GM23338 (cell line): ENCODE measurements at regions not wholly inside any gene's neighbourhood (a gene's known extent, or its start where the extent isn't known, plus 50 kb on each side); places are given as distances from the start of the nearest gene placed in this dataset.

Experiments used
- ATAC-seq: fragments of 200-7000 bp; cut with Tn5 transposase; 3 replicates; pipeline ENCODE4 v1.9.1; 2020
- DNase-seq: peaks from one replicate; pipeline ENCODE4 v3.0.0-alpha.2; 2015; ENCODE audit warnings: low spot score
- H2AFZ ChIP-seq: fragments of 200-600 bp; sonication (generic); 2 replicates; pipeline ENCODE4 v1.8.0; 2016; ENCODE audit warnings: antibody characterized with exemption, mild to moderate bottlenecking, moderate library complexity
- H3F3A ChIP-seq: fragments of 200-600 bp; sonication (generic); replicated peaks from 2 replicates; pipeline ENCODE4 v1.8.0; 2017; ENCODE audit warnings: antibody characterized with exemption, mixed run types, low read depth
- H3K27ac ChIP-seq: fragments of 200-600 bp; sonication (generic); 2 replicates; pipeline ENCODE4 v1.6.1; 2016; ENCODE audit warnings: low read depth
- H3K27me3 ChIP-seq: fragments of 200-600 bp; sonication (generic); 2 replicates; pipeline ENCODE4 v1.8.0; 2016; ENCODE audit warnings: mild to moderate bottlenecking, mixed run types, moderate library complexity; ENCODE audit not compliant: insufficient read depth
- H3K36me3 ChIP-seq: fragments of 200-600 bp; sonication (generic); 2 replicates; pipeline ENCODE4 v1.8.0; 2016; ENCODE audit warnings: mild to moderate bottlenecking; ENCODE audit not compliant: insufficient read depth
- H3K4me1 ChIP-seq: fragments of 200-600 bp; sonication (generic); 2 replicates; pipeline ENCODE4 v1.8.0; 2016; ENCODE audit warnings: mild to moderate bottlenecking, moderate library complexity; ENCODE audit not compliant: insufficient read depth
- H3K4me2 ChIP-seq: fragments of 200-600 bp; sonication (generic); 2 replicates; pipeline ENCODE4 v1.7.1; 2017; ENCODE audit warnings: mixed run types
- H3K4me3 ChIP-seq: fragments of 200-600 bp; sonication (generic); 2 replicates; pipeline ENCODE4 v1.6.1; 2016; ENCODE audit warnings: mixed run types
- H3K79me2 ChIP-seq: fragments of 200-600 bp; sonication (generic); replicated peaks from 2 replicates; pipeline ENCODE4 v1.8.0; 2017; ENCODE audit warnings: mild to moderate bottlenecking; ENCODE audit not compliant: insufficient read depth
- H3K9me2 ChIP-seq: fragments of 200-600 bp; sonication (generic); 2 replicates; pipeline ENCODE4 v1.8.0; 2017; ENCODE audit not compliant: insufficient read depth
- H4K20me1 ChIP-seq: fragments of 200-600 bp; sonication (generic); replicated peaks from 2 replicates; pipeline ENCODE4 v1.8.0; 2017; ENCODE audit warnings: mild to moderate bottlenecking; ENCODE audit not compliant: insufficient read depth
- H3K27ac Mint-ChIP-seq: 2 replicates; pipeline ENCODE4 v1.8.0; 2020; ENCODE audit warnings: inconsistent platforms, mild to moderate bottlenecking, moderate library complexity, mixed read lengths
- H3K27me3 Mint-ChIP-seq: 3 replicates; pipeline ENCODE4 v1.8.0; 2022; ENCODE audit warnings: low read depth, mild to moderate bottlenecking, moderate library complexity, mixed read lengths, inconsistent platforms; ENCODE audit not compliant: insufficient read depth, poor library complexity
- H3K36me3 Mint-ChIP-seq: 3 replicates; pipeline ENCODE4 v1.8.0; 2021; ENCODE audit warnings: low read depth, mild to moderate bottlenecking, inconsistent platforms, moderate library complexity, mixed read lengths
- H3K4me1 Mint-ChIP-seq: 3 replicates; pipeline ENCODE4 v1.8.0; 2020; ENCODE audit warnings: mild to moderate bottlenecking, inconsistent platforms, mixed read lengths
- H3K4me3 Mint-ChIP-seq: 3 replicates; pipeline ENCODE4 v1.8.0; 2021; ENCODE audit warnings: moderate library complexity, mild to moderate bottlenecking, inconsistent platforms, mixed read lengths
- H3K9me3 Mint-ChIP-seq: 3 replicates; pipeline ENCODE4 v1.8.0; 2020; ENCODE audit warnings: moderate library complexity, mild to moderate bottlenecking, inconsistent platforms, mixed read lengths
- EZH2phosphoT487 ChIP-seq: fragments of 200-600 bp; sonication (generic); IDR thresholded peaks from one replicate; pipeline ENCODE4 v1.8.1; 2018; ENCODE audit warnings: antibody characterized with exemption; ENCODE audit not compliant: unreplicated experiment
- NANOG ChIP-seq: IDR thresholded peaks from 2 replicates; pipeline ENCODE4 v1.6.1; 2016; ENCODE audit warnings: antibody characterized with exemption, borderline replicate concordance
- STAT1 ChIP-seq: IDR thresholded peaks from one replicate; pipeline ENCODE4 v1.6.1; 2016; ENCODE audit warnings: antibody characterized with exemption; ENCODE audit not compliant: unreplicated experiment
- ZNF114 ChIP-seq: fragments of 250-450 bp; sonication (Bioruptor Pico); IDR thresholded peaks from 2 replicates; pipeline ENCODE4 v1.5.0; 2020; ENCODE audit warnings: mild to moderate bottlenecking, moderate library complexity
- ZNF331 ChIP-seq: fragments of 250-450 bp; sonication (Bioruptor Pico); IDR thresholded peaks from 2 replicates; pipeline ENCODE4 v1.5.0; 2020; ENCODE audit warnings: low read depth, mild to moderate bottlenecking, moderate library complexity
- TF ChIP-seq, protein P1 (sequence below): fragments of 250-450 bp; sonication (Bioruptor Pico); IDR thresholded peaks from 2 replicates; pipeline ENCODE4 v1.5.0; 2020; ENCODE audit warnings: mild to moderate bottlenecking, moderate library complexity
- TF ChIP-seq, protein P2 (sequence below), 2 experiments: fragments of 200-600 bp in 1 of 2; sonication (generic) in 1 of 2; conservative IDR thresholded peaks; 2 replicates each; pipeline versions ENCODE4 v1.5.1 to v1.6.1; 2016 to 2017; ENCODE audit warnings: antibody characterized with exemption in 2 of 2, low read depth in 2 of 2, mild to moderate bottlenecking in 2 of 2, moderate library complexity in 1 of 2

DNA sequence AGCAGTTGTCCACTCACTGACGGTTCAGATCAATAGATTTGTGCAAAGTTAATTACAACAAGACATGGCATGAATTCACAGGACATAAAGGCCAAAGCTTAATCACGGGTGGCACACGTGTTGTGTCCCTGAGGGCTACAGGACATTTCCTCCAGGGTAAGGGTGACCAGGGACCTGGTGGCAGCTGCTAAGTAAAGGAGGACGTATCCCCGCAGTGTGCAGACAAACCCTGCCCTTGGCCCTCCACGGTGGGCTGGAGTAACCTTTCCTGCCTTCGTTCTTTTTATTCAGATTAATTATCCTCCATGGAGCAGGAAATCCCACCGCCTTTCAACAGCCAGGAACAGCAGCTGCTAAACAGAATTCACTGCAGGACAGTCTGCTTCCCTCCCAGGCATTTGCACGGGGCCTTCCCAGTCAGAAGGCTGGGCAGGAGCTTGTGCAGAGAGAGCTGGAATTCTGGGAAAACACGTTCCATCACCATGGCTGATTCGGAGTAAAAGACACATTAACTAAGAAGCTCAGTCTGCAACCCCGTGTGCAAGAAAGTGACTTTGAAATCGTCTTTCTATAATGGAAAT is 289.9 kb upstream of the SFSWAP start (continued):
- TF ChIP-seq, protein P1, sequence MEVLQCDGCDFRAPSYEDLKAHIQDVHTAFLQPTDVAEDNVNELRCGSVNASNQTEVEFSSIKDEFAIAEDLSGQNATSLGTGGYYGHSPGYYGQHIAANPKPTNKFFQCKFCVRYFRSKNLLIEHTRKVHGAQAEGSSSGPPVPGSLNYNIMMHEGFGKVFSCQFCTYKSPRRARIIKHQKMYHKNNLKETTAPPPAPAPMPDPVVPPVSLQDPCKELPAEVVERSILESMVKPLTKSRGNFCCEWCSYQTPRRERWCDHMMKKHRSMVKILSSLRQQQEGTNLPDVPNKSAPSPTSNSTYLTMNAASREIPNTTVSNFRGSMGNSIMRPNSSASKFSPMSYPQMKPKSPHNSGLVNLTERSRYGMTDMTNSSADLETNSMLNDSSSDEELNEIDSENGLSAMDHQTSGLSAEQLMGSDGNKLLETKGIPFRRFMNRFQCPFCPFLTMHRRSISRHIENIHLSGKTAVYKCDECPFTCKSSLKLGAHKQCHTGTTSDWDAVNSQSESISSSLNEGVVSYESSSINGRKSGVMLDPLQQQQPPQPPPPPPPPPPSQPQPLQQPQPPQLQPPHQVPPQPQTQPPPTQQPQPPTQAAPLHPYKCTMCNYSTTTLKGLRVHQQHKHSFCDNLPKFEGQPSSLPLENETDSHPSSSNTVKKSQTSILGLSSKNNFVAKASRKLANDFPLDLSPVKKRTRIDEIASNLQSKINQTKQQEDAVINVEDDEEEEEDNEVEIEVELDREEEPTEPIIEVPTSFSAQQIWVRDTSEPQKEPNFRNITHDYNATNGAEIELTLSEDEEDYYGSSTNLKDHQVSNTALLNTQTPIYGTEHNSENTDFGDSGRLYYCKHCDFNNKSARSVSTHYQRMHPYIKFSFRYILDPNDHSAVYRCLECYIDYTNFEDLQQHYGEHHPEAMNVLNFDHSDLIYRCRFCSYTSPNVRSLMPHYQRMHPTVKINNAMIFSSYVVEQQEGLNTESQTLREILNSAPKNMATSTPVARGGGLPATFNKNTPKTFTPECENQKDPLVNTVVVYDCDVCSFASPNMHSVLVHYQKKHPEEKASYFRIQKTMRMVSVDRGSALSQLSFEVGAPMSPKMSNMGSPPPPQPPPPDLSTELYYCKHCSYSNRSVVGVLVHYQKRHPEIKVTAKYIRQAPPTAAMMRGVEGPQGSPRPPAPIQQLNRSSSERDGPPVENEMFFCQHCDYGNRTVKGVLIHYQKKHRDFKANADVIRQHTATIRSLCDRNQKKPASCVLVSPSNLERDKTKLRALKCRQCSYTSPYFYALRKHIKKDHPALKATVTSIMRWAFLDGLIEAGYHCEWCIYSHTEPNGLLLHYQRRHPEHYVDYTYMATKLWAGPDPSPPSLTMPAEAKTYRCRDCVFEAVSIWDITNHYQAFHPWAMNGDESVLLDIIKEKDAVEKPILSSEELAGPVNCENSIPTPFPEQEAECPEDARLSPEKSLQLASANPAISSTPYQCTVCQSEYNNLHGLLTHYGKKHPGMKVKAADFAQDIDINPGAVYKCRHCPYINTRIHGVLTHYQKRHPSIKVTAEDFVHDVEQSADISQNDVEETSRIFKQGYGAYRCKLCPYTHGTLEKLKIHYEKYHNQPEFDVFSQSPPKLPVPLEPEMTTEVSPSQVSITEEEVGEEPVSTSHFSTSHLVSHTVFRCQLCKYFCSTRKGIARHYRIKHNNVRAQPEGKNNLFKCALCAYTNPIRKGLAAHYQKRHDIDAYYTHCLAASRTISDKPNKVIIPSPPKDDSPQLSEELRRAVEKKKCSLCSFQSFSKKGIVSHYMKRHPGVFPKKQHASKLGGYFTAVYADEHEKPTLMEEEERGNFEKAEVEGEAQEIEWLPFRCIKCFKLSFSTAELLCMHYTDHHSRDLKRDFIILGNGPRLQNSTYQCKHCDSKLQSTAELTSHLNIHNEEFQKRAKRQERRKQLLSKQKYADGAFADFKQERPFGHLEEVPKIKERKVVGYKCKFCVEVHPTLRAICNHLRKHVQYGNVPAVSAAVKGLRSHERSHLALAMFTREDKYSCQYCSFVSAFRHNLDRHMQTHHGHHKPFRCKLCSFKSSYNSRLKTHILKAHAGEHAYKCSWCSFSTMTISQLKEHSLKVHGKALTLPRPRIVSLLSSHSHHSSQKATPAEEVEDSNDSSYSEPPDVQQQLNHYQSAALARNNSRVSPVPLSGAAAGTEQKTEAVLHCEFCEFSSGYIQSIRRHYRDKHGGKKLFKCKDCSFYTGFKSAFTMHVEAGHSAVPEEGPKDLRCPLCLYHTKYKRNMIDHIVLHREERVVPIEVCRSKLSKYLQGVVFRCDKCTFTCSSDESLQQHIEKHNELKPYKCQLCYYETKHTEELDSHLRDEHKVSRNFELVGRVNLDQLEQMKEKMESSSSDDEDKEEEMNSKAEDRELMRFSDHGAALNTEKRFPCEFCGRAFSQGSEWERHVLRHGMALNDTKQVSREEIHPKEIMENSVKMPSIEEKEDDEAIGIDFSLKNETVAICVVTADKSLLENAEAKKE (CRISPR knock-in tag) = no peak
- TF ChIP-seq EZH2phosphoT487 = no peak
- no peak for TF ChIP-seq NANOG

DNA sequence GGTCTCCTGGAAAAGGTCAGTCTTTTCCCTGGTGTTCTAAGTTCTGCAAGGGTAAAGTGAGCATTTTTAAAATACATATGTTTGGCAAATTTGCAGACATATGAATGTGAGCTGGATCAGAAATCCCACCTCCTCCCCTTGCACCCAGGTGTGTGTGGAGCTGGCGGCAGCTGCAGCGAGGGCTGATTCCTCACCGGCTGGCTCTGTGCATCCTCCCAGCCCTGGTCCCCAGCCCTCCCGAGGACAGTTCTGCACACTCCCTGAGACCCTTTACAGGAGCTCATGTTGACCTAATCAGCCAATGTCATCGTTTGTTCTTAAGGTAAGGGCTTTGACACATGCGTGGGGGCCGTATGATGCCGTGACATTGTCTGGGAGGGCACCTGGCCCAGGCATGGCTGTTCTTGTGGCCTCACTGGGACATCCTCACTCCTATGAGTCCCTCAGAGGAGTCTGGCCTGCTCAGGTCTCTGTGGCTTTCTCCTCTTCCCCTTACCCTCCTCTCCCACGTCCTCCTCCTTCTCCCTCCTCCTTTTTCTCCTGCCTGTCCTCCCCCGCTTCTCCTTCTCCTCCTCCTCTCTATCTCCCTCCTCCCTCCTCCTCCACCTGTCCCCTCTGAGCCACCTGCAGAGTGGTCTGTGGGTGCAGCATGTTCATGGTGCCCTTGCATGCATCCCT is 289.2 kb upstream of the SFSWAP start:
- Histone ChIP-seq H3K36me3 (no peaks in the 10 kb centered on the region), H3K4me3 (no peak overlapping the region), H3K27ac (no peak overlapping the region), H3K27me3 (no peaks in the 10 kb centered on the region), H4K20me1 (no peaks in the 10 kb centered on the region; the same call in 1 of the 2 replicates), H3K4me2 (no peak overlapping the region), H3K4me1 (no peaks in the 10 kb centered on the region), H3F3A (no peaks in the 10 kb centered on the region), H3K9me2 (peaks cover under 1% of the 10 kb centered on the region; the same call in 1 of the 2 replicates), H2AFZ (no peak overlapping the region), H3K79me2 (no peaks in the 10 kb centered on the region)
- DNase-seq (no peak), ATAC-seq (no peak)
- H3K27me3 Mint-ChIP-seq = no peaks in the 10 kb centered on the region
- no peak overlapping the region for H3K27ac Mint-ChIP-seq
- peaks cover 28% of the 10 kb centered on the region for H3K36me3 Mint-ChIP-seq
- no peak overlapping the region for H3K4me3 Mint-ChIP-seq
- peaks cover 61% of the 10 kb centered on the region for H3K9me3 Mint-ChIP-seq
- H3K4me1 Mint-ChIP-seq = no peaks in the 10 kb centered on the region
- TF ChIP-seq ZNF331 (CRISPR knock-in tag) = no peak
- TF ChIP-seq, protein P2, sequence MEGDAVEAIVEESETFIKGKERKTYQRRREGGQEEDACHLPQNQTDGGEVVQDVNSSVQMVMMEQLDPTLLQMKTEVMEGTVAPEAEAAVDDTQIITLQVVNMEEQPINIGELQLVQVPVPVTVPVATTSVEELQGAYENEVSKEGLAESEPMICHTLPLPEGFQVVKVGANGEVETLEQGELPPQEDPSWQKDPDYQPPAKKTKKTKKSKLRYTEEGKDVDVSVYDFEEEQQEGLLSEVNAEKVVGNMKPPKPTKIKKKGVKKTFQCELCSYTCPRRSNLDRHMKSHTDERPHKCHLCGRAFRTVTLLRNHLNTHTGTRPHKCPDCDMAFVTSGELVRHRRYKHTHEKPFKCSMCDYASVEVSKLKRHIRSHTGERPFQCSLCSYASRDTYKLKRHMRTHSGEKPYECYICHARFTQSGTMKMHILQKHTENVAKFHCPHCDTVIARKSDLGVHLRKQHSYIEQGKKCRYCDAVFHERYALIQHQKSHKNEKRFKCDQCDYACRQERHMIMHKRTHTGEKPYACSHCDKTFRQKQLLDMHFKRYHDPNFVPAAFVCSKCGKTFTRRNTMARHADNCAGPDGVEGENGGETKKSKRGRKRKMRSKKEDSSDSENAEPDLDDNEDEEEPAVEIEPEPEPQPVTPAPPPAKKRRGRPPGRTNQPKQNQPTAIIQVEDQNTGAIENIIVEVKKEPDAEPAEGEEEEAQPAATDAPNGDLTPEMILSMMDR (conservative IDR thresholded peaks at IDR 0.05; ENCODE audit: low read depth in 2 of 2) = no peak
- no peak for TF ChIP-seq ZNF114 (CRISPR knock-in tag)
- TF ChIP-seq, protein P1 (CRISPR knock-in tag) = no peak
- TF ChIP-seq STAT1 = no peak
